Psoas muscle (tissue), 7 donors: ENCODE measurements at regions not wholly inside any gene's neighbourhood (a gene's known extent, or its start where the extent isn't known, plus 50 kb on each side); places are given as distances from the start of the nearest gene placed in this dataset.

ENCODE experiments used
- ATAC-seq, 4 donors: fragments of 200-7000 bp; cut with Tn5 transposase; one replicate each; pipeline ENCODE4 v1.9.1; 2020; ENCODE audit warnings: moderate library complexity in 3 of 4, mild to moderate bottlenecking in 2 of 4
- DNase-seq, 2 donors: peaks; one replicate each; pipeline ENCODE4 v3.0.0-alpha.2; 2020
- H3K27ac ChIP-seq: fragments of 200-600 bp; one replicate; pipeline ENCODE4 v1.8.0; 2022
- H3K27me3 ChIP-seq, 3 donors: fragments of 200-600 bp in 1 of 3; one replicate each; pipeline versions ENCODE4 v1.6.1 to v1.8.0; 2013 to 2022; ENCODE audit warnings: low read length in 2 of 3, mild to moderate bottlenecking in 2 of 3, moderate library complexity in 1 of 3; ENCODE audit not compliant: insufficient read depth in 3 of 3
- H3K36me3 ChIP-seq, 2 donors: fragments of 200-600 bp in 1 of 2; one replicate each; pipeline versions ENCODE4 v1.6.1 to v1.8.0; 2013 to 2022; ENCODE audit warnings: low read depth in 1 of 2, mild to moderate bottlenecking in 1 of 2, moderate library complexity in 1 of 2; ENCODE audit not compliant: insufficient read depth in 1 of 2
- H3K4me1 ChIP-seq: fragments of 200-600 bp; one replicate; pipeline ENCODE4 v1.8.0; 2022
- H3K4me3 ChIP-seq: fragments of 200-600 bp; one replicate; pipeline ENCODE4 v1.8.0; 2022; ENCODE audit warnings: mild to moderate bottlenecking
- H3K9me3 ChIP-seq: fragments of 200-600 bp; one replicate; pipeline ENCODE4 v1.8.0; 2022
- CTCF ChIP-seq: fragments of 200-600 bp; IDR thresholded peaks from one replicate; pipeline ENCODE4 v1.8.0; 2022; ENCODE audit warnings: antibody characterized with exemption
- WGBS, 3 donors: extraction: QIAGEN DNeasy Blood & Tissue Kit; methylation state at CpG; one replicate each; pipeline versions ENCODE4 v1.1.6 to v1.1.7; 2013; 5-methylcytosine and 5-hydroxymethylcytosine counted together
- intact Hi-C, 2 donors: fragments of 100-400 bp; cut with DNase I; formaldehyde crosslinking; loops; one replicate each; pipeline versions ENCODE4 v1.11.0 to v1.14.2; 2022
- donor health status: healthy with polysubstance abuse.
- donor health status: DM: no; HTN: no; CAD: no; lungs with moderate emphysema.
- donor health status: Bipolar disorder and iron deficiency.
- donor health status: healthy.
- donor health status: DM: yes; HTN: yes; CAD: no.
- donor health status: DM: no; HTN: no; CAD: no.
- donor health status: DM: yes; HTN: yes; CAD: no.

- WGBS, 3 donors: 47 to 57% (median 49%) methylated on average over 3 of the region's 3 CpGs
- intact Hi-C loops: no loop called here
- DNase-seq (no peak), ATAC-seq (no peak)
- no peaks in the 10 kb centered on the region for H3K9me3 ChIP-seq
- H3K4me1 ChIP-seq: no peaks in the 10 kb centered on the region
- no peaks in the 10 kb centered on the region for H3K36me3 ChIP-seq
- H3K27ac ChIP-seq: no peak overlapping the region
- peaks cover 0 to 3% (median 0%) of the 10 kb centered on the region in 3 donors for H3K27me3 ChIP-seq
- no peak overlapping the region for H3K4me3 ChIP-seq
- TF ChIP-seq CTCF: no peak
These were observed 292.1 kb downstream of the ETAA1 start for GRCh38 chr2:67689186-67689585.

GRCh38 chr2:67689651-67690050 is 292.5 kb downstream of the ETAA1 start:
- Histone ChIP-seq H3K27me3 (peaks cover 0 to 3% (median 0%) of the 10 kb centered on the region in 3 donors), H3K36me3 (no peaks in the 10 kb centered on the region), H3K4me1 (no peaks in the 10 kb centered on the region), H3K27ac (no peak overlapping the region), H3K9me3 (no peaks in the 10 kb centered on the region), H3K4me3 (no peak overlapping the region)
- 35 to 49% (median 42%) methylated on average over 1 of the region's 1 CpG for WGBS, 3 donors
- intact Hi-C loops: no loop called here
- DNase-seq: no peak
- ATAC-seq: no peak
- no peak for TF ChIP-seq CTCF

GRCh38 chr2:67694445-67694844 is 297.3 kb downstream of the ETAA1 start:
- peaks cover 0 to 2% (median 0%) of the 10 kb centered on the region in 3 donors for H3K27me3 ChIP-seq
- H3K4me3 ChIP-seq: no peak overlapping the region
- intact Hi-C loops: no loop called here
- DNase-seq: peak in 1 of 2 donors; percentile 54
- ATAC-seq: peak in 3 of 4 donors; percentile 48 to 86 (median 60)
- no peaks in the 10 kb centered on the region for H3K9me3 ChIP-seq
- 18 to 34% (median 22%) methylated on average over 10 of the region's 10 CpGs for WGBS, 3 donors
- no peaks in the 10 kb centered on the region for H3K4me1 ChIP-seq
- H3K27ac ChIP-seq: no peak overlapping the region
- H3K36me3 ChIP-seq: no peaks in the 10 kb centered on the region
- TF ChIP-seq CTCF: no peak

GRCh38 chr2:67701011-67701410 is 303.9 kb downstream of the ETAA1 start:
- H3K27me3 ChIP-seq: no peaks in the 10 kb centered on the region
- no peaks in the 10 kb centered on the region for H3K9me3 ChIP-seq
- ATAC-seq (peak in 3 of 4 donors; percentile 53 to 67 (median 64)), DNase-seq (no peak)
- no peak overlapping the region for H3K4me3 ChIP-seq
- no peak overlapping the region for H3K27ac ChIP-seq
- no peaks in the 10 kb centered on the region for H3K36me3 ChIP-seq
- intact Hi-C loops: no loop called here
- no peak for TF ChIP-seq CTCF
- H3K4me1 ChIP-seq: peaks cover 6% of the 10 kb centered on the region
- 28 to 76% (median 35%) methylated on average over 4 of the region's 4 CpGs for WGBS, 3 donors

- H3K4me1 ChIP-seq: peaks cover 6% of the 10 kb centered on the region
- TF ChIP-seq CTCF: no peak
- H3K27ac ChIP-seq: no peak overlapping the region
- ATAC-seq: no peak
- no peak overlapping the region for H3K4me3 ChIP-seq
- intact Hi-C loops: no loop called here
- no peaks in the 10 kb centered on the region for H3K9me3 ChIP-seq
- no peak for DNase-seq
- H3K36me3 ChIP-seq: no peaks in the 10 kb centered on the region
- 91 to 95% (median 92%) methylated on average over 4 of the region's 4 CpGs for WGBS, 3 donors
- no peaks in the 10 kb centered on the region for H3K27me3 ChIP-seq
These were observed 305.2 kb downstream of the ETAA1 start for GRCh38 chr2:67702284-67702683.
